Pancreas (tissue), 10 donors: ENCODE measurements at regions not wholly inside any gene's neighbourhood (a gene's known extent, or its start where the extent isn't known, plus 50 kb on each side); places are given as distances from the start of the nearest gene placed in this dataset.

Experiments
- ATAC-seq, 4 donors: fragments of 200-7000 bp; cut with Tn5 transposase; one replicate each; pipeline versions ENCODE4 v1.8.0 to v1.9.1; 2020; ENCODE audit warnings: mild to moderate bottlenecking in 4 of 4, moderate library complexity in 4 of 4
- DNase-seq, 6 donors: peaks; one replicate each; pipeline ENCODE4 v3.0.0-alpha.2; 2020
- FAIRE-seq: peaks from 2 replicates; lab custom pipeline; 2012; peaks lifted over from hg19 to GRCh38; lab: Jason Lieb, UNC
- H3K27ac ChIP-seq, 4 donors: fragments of 200-600 bp; sonication (generic); 1 replicate in 3 of 4; 2 replicates in 1 of 4; pipeline versions ENCODE4 v1.5.0 to v1.8.0; 2020
- H3K27me3 ChIP-seq, 4 donors: fragments of 200-600 bp; one replicate each; pipeline ENCODE4 v1.8.0; 2021
- H3K36me3 ChIP-seq, 3 donors: fragments of 200-600 bp; sonication (generic) in 1 of 3; one replicate each; pipeline versions ENCODE4 v1.5.0 to v1.8.0; 2020 to 2021
- H3K4me1 ChIP-seq, 3 donors: fragments of 200-600 bp; one replicate each; pipeline ENCODE4 v1.8.0; 2021
- H3K4me3 ChIP-seq, 4 donors: fragments of 200-600 bp; sonication (generic) in 2 of 4; one replicate each; pipeline versions ENCODE4 v1.5.0 to v1.8.0; 2020 to 2021
- H3K9me3 ChIP-seq, 4 donors: fragments of 200-600 bp; one replicate each; pipeline ENCODE4 v1.8.0; 2021
- WGBS, 2 donors: extraction: QIAGEN DNeasy Blood & Tissue Kit; methylation state at CpG; one replicate each; pipeline ENCODE4 v1.1.7; 2013; 5-methylcytosine and 5-hydroxymethylcytosine counted together
- intact Hi-C, 3 donors: fragments of 100-400 bp; cut with DNase I; formaldehyde crosslinking; loops; one replicate each; pipeline versions ENCODE4 v1.11.1 to v1.14.2; 2022
- TF ChIP-seq, protein P1 (sequence below), 4 donors: fragments of 200-600 bp; sonication (generic) in 3 of 4; IDR thresholded peaks; one replicate each; pipeline versions ENCODE4 v1.5.0 to v1.8.0; 2021; ENCODE audit warnings: antibody characterized with exemption in 4 of 4
- donor health status: healthy with polysubstance abuse.
- donor health status: DM: no; HTN: no; CAD: no; lungs with moderate emphysema.
- donor health status: DM: no; HTN: no; CAD: no.
- donor health status: control.
- donor health status: control.
- donor health status: Bipolar disorder and iron deficiency.
- donor health status: DM: yes; HTN: yes; CAD: no.
- donor health status: DM: no; HTN: no; CAD: no.
- donor health status: DM: no; HTN: no; CAD: no.
- donor health status: DM: yes; HTN: yes; CAD: no.

DNA sequence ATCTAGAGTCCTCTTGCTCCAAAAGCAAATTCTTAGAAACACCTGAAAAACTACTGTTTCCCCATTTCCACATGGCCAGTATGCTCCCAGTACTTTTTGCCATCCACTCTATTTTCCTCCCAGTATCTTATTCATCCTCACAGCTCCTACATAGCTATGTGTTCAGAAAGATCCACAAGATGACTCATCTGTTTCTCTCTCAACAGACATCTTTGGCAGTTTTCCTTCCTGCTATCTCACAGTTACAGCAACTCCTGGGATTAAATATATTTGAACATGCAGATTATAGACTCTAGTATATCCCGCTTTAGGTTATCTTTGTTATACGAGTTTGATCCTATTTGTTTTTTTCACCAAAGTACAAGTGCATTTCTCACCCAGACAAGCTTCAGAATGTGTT is 675.6 kb upstream of the POT1 start:
- H3K36me3 ChIP-seq = no peaks in the 10 kb centered on the region
- FAIRE-seq (no peak), DNase-seq (no peak), ATAC-seq (no peak)
- H3K4me1 ChIP-seq = no peaks in the 10 kb centered on the region
- H3K27me3 ChIP-seq = no peaks in the 10 kb centered on the region
- TF ChIP-seq, protein P1, sequence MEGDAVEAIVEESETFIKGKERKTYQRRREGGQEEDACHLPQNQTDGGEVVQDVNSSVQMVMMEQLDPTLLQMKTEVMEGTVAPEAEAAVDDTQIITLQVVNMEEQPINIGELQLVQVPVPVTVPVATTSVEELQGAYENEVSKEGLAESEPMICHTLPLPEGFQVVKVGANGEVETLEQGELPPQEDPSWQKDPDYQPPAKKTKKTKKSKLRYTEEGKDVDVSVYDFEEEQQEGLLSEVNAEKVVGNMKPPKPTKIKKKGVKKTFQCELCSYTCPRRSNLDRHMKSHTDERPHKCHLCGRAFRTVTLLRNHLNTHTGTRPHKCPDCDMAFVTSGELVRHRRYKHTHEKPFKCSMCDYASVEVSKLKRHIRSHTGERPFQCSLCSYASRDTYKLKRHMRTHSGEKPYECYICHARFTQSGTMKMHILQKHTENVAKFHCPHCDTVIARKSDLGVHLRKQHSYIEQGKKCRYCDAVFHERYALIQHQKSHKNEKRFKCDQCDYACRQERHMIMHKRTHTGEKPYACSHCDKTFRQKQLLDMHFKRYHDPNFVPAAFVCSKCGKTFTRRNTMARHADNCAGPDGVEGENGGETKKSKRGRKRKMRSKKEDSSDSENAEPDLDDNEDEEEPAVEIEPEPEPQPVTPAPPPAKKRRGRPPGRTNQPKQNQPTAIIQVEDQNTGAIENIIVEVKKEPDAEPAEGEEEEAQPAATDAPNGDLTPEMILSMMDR (IDR thresholded peaks at IDR 0.05) = no peak
- H3K9me3 ChIP-seq = no peaks in the 10 kb centered on the region
- WGBS, 2 donors = 29 to 32% methylated on average over 2 of the region's 2 CpGs
- H3K4me3 ChIP-seq = no peak overlapping the region
- intact Hi-C loops = no loop called here
- H3K27ac ChIP-seq = no peak overlapping the region

DNA sequence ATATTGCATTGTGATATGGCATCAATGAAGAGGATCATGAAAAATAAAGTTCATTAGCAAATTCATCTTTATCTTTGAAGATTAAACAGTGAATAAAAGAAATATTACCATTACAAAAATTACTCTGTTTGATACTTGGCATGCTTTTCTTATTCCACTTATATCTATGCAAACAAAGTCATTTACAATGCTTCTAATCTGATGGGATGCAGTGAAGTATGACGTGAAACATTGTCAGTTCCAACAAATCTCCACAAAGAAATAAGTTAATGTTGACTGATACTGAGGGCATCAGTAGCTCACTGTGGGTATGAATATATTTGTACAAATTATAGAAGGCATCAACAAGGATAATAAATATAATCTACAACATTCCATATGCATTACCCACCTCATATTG is 672.8 kb upstream of the POT1 start:
- no peaks in the 10 kb centered on the region for H3K36me3 ChIP-seq
- TF ChIP-seq, protein P1 (IDR thresholded peaks at IDR 0.05) = no peak
- intact Hi-C loops = no loop called here
- H3K4me3 ChIP-seq = no peak overlapping the region
- H3K4me1 ChIP-seq = no peaks in the 10 kb centered on the region
- no peaks in the 10 kb centered on the region for H3K9me3 ChIP-seq
- DNase-seq (no peak), ATAC-seq (no peak), FAIRE-seq (no peak)
- no peak overlapping the region for H3K27ac ChIP-seq
- no peaks in the 10 kb centered on the region for H3K27me3 ChIP-seq
- 27 to 31% methylated on average over 1 of the region's 1 CpG for WGBS, 2 donors

DNA sequence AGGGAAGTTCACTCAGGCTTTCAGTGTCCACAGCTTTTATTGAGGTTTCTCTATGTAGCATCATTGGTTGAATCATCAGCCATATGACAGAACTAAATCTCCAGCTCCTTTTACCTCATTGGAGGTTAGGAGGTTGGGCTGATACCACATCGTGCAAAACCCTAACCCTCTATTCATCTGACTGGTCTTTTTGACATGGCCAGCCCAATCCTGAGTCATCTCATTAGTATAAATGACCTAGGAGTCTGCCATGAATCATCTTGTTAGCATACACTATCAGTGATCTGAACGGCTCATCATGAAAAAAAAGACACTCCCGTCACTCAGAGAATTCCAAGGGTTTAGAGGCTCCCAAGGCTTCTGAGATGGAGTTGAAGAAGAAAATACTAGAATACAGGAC is 669.8 kb upstream of the POT1 start:
- no peak for ATAC-seq
- intact Hi-C loops = no loop called here
- H3K9me3 ChIP-seq = no peaks in the 10 kb centered on the region
- no peak overlapping the region for H3K27ac ChIP-seq
- no peak for DNase-seq
- no peaks in the 10 kb centered on the region for H3K27me3 ChIP-seq
- H3K4me1 ChIP-seq = no peaks in the 10 kb centered on the region
- no peak for FAIRE-seq
- H3K36me3 ChIP-seq = no peaks in the 10 kb centered on the region
- TF ChIP-seq, protein P1 (IDR thresholded peaks at IDR 0.05) = no peak
- WGBS, 2 donors = 74 to 76% methylated on average over 3 of the region's 3 CpGs
- no peak overlapping the region for H3K4me3 ChIP-seq

DNA sequence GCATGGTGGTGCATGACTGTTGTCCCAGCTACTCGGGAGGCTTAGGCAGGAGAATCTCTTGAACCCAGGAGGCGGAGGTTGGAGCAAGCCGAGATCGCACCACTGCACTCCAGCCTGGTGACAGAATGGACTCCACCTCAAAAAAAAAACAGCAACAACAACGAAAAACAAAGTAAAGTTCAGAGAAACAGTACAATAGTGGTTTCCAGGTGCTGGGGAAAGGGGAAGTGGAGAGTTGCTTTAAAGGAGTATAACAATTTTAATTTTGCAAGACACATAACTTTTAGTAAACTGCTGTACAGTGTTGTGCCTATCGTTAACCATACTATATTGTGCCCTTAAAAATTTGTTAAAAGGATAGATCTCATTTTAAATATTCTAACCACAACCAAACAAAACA is 662.7 kb upstream of the POT1 start:
- Histone ChIP-seq H3K9me3 (no peaks in the 10 kb centered on the region), H3K36me3 (no peaks in the 10 kb centered on the region), H3K4me1 (no peaks in the 10 kb centered on the region), H3K27ac (no peak overlapping the region), H3K4me3 (no peak overlapping the region), H3K27me3 (peaks cover 0 to 4% (median 0%) of the 10 kb centered on the region in 4 donors)
- FAIRE-seq = no peak
- TF ChIP-seq, protein P1 (IDR thresholded peaks at IDR 0.05) = no peak
- intact Hi-C loops = no loop called here
- no peak for ATAC-seq
- 66 to 77% methylated on average over 6 of the region's 6 CpGs for WGBS, 2 donors
- DNase-seq = no peak

DNA sequence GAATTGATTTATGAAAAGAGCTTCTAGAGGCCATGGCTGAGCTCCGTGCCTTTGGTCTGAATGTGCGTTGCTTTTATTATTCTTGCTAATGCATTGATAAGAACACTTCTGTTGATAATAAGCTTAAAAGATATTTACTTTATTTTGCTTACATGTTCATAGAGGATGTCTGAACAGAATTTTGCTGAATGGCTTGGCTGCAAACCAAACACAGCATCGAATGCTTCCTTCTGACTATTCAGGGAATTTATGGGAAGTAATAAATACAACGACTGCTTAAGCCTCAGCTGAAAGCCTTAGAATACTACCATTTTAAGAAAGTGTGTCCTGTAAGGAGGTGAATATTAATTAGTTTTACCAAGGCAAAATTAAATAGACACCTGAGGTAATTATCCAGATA is 643.5 kb upstream of the POT1 start:
- no peak for DNase-seq
- H3K27me3 ChIP-seq = no peaks in the 10 kb centered on the region
- no peaks in the 10 kb centered on the region for H3K4me1 ChIP-seq
- 57 to 59% methylated on average over 4 of the region's 4 CpGs for WGBS, 2 donors
- H3K9me3 ChIP-seq = no peaks in the 10 kb centered on the region
- no peak overlapping the region for H3K4me3 ChIP-seq
- TF ChIP-seq, protein P1 (IDR thresholded peaks at IDR 0.05) = no peak
- intact Hi-C loops = no loop called here
- ATAC-seq = no peak
- no peaks in the 10 kb centered on the region for H3K36me3 ChIP-seq
- no peak for FAIRE-seq
- no peak overlapping the region for H3K27ac ChIP-seq
